Caco-2 (cell line): ENCODE measurements at regions not wholly inside any gene's neighbourhood (a gene's known extent, or its start where the extent isn't known, plus 50 kb on each side); places are given as distances from the start of the nearest gene placed in this dataset.

Experiments used
- BruUV-seq: library from RNA; stranded (reverse); fragments of 400-500 nt; replicated peaks from 2 replicates; lab custom pipeline; 2021; lab: Mats Ljungman, UMichigan
- CTCF ChIA-PET: fragments of 300-600 bp; sonication (Branson Sonifier 250); formaldehyde crosslinking; loops from one replicate; lab custom pipeline; 2022; ENCODE audit warnings: antibody characterized with exemption; lab: Charles Lee
- POLR2A ChIA-PET: fragments of 300-600 bp; sonication (Branson Sonifier 250); formaldehyde crosslinking; loops from one replicate; lab custom pipeline; 2022; ENCODE audit warnings: antibody characterized with exemption; lab: Charles Lee
- DNase-seq, 2 experiments: peaks; one replicate each; pipeline versions ENCODE4 v3.0.0 to v3.0.0-alpha.2; 2020 to 2022
- H3K27me3 ChIP-seq: replicated peaks from 2 replicates; pipeline ENCODE4 v1.6.0; 2011; ENCODE audit warnings: low read length; ENCODE audit not compliant: control insufficient read depth, insufficient read depth
- H3K36me3 ChIP-seq: 2 replicates; pipeline ENCODE4 v1.5.1; 2011; ENCODE audit warnings: low read length; ENCODE audit not compliant: control insufficient read depth, insufficient read depth
- H3K4me1 ChIP-seq: fragments of 250-450 bp; sonication (Bioruptor Pico); 2 replicates; pipeline ENCODE4 v1.5.1; 2020; ENCODE audit warnings: mild to moderate bottlenecking
- H3K4me3 ChIP-seq: 2 replicates; pipeline ENCODE4 v1.5.1; 2011; ENCODE audit warnings: low read depth, mild to moderate bottlenecking, control low read depth, low read length
- H3K9me3 ChIP-seq: fragments of 250-450 bp; sonication (Bioruptor Pico); 2 replicates; pipeline ENCODE4 v1.5.1; 2020; ENCODE audit warnings: mild to moderate bottlenecking, moderate library complexity
- H3K27ac Mint-ChIP-seq: one replicate; pipeline ENCODE4 v1.8.0; 2022; ENCODE audit warnings: mixed read lengths; ENCODE audit not compliant: unreplicated experiment
- H3K27me3 Mint-ChIP-seq: one replicate; pipeline ENCODE4 v1.8.0; 2022; ENCODE audit warnings: mixed read lengths; ENCODE audit not compliant: insufficient read depth, unreplicated experiment
- H3K36me3 Mint-ChIP-seq: one replicate; pipeline ENCODE4 v1.8.0; 2022; ENCODE audit warnings: mild to moderate bottlenecking, mixed read lengths; ENCODE audit not compliant: insufficient read depth, unreplicated experiment
- H3K4me1 Mint-ChIP-seq: one replicate; pipeline ENCODE4 v1.8.0; 2022; ENCODE audit warnings: low read depth, mixed read lengths; ENCODE audit not compliant: unreplicated experiment
- H3K4me3 Mint-ChIP-seq: one replicate; pipeline ENCODE4 v1.8.0; 2022; ENCODE audit warnings: mild to moderate bottlenecking, moderate library complexity, mixed read lengths; ENCODE audit not compliant: unreplicated experiment
- H3K9me3 Mint-ChIP-seq: one replicate; pipeline ENCODE4 v1.8.0; 2022; ENCODE audit warnings: mixed read lengths; ENCODE audit not compliant: unreplicated experiment
- intact Hi-C: fragments of 100-400 bp; cut with micrococcal nuclease; formaldehyde crosslinking; loops from one replicate; pipeline ENCODE4 v1.10.0; 2022; ENCODE audit not compliant: unreplicated experiment
- TF ChIP-seq, protein P1 (sequence below), 2 experiments: fragments of 200-600 bp in 1 of 2; IDR thresholded peaks; 1 replicate in 1 of 2; 2 replicates in 1 of 2; pipeline versions ENCODE4 v1.5.1 to v1.8.0; 2011 to 2022; ENCODE audit warnings: antibody characterized with exemption in 1 of 2, control low read depth in 1 of 2, inconsistent platforms in 1 of 2, low read depth in 1 of 2, low read length in 1 of 2, mild to moderate bottlenecking in 1 of 2, moderate library complexity in 1 of 2; ENCODE audit not compliant: insufficient read depth in 1 of 2, severe bottlenecking in 1 of 2, unreplicated experiment in 1 of 2

DNA sequence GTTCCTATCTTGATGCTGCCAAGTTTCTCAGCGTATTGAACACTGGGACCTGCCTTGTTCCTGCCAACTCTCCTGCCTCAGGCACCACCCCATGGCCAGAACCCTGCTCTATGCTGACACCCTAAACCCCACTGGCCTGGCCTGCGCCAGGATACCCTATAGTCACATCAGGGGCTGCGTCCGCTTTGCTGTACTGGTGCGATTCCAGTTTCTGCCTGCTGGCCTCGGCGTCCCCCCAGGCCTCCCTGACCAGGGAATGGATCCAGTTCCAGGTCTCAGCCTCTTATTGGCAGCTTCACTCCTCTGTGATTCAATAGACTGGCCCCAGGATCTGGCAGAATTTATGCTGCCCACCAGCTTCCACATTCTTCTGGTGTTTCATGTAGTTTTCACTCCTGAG lies 55.0 kb downstream of the GPR6 start:
- H3K9me3 Mint-ChIP-seq = no peaks in the 10 kb centered on the region
- no peaks in the 10 kb centered on the region for H3K4me1 Mint-ChIP-seq
- no peaks in the 10 kb centered on the region for H3K4me1 ChIP-seq
- H3K36me3 Mint-ChIP-seq = no peaks in the 10 kb centered on the region
- TF ChIP-seq, protein P1, sequence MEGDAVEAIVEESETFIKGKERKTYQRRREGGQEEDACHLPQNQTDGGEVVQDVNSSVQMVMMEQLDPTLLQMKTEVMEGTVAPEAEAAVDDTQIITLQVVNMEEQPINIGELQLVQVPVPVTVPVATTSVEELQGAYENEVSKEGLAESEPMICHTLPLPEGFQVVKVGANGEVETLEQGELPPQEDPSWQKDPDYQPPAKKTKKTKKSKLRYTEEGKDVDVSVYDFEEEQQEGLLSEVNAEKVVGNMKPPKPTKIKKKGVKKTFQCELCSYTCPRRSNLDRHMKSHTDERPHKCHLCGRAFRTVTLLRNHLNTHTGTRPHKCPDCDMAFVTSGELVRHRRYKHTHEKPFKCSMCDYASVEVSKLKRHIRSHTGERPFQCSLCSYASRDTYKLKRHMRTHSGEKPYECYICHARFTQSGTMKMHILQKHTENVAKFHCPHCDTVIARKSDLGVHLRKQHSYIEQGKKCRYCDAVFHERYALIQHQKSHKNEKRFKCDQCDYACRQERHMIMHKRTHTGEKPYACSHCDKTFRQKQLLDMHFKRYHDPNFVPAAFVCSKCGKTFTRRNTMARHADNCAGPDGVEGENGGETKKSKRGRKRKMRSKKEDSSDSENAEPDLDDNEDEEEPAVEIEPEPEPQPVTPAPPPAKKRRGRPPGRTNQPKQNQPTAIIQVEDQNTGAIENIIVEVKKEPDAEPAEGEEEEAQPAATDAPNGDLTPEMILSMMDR (IDR thresholded peaks at IDR 0.05; ENCODE audit: insufficient read depth in 1 of 2, low read depth in 1 of 2, low read length in 1 of 2, severe bottlenecking in 1 of 2, unreplicated experiment in 1 of 2) = no peak
- H3K27me3 Mint-ChIP-seq = no peaks in the 10 kb centered on the region
- no peak overlapping the region for H3K4me3 Mint-ChIP-seq
- BruUV-seq = no TSS peak
- no peaks in the 10 kb centered on the region for H3K9me3 ChIP-seq
- no peak for DNase-seq
- intact Hi-C loops = loop anchor here (10.0 kb wide), 1 partner anchor 138 kb away; no protein-coding TSS in a partner anchor
- no peak overlapping the region for H3K27ac Mint-ChIP-seq
- H3K4me3 ChIP-seq = no peak overlapping the region
- H3K27me3 ChIP-seq = no peaks in the 10 kb centered on the region
- H3K36me3 ChIP-seq = no peaks in the 10 kb centered on the region
- POLR2A ChIA-PET = no interaction called here
- CTCF ChIA-PET = no interaction called here

DNA sequence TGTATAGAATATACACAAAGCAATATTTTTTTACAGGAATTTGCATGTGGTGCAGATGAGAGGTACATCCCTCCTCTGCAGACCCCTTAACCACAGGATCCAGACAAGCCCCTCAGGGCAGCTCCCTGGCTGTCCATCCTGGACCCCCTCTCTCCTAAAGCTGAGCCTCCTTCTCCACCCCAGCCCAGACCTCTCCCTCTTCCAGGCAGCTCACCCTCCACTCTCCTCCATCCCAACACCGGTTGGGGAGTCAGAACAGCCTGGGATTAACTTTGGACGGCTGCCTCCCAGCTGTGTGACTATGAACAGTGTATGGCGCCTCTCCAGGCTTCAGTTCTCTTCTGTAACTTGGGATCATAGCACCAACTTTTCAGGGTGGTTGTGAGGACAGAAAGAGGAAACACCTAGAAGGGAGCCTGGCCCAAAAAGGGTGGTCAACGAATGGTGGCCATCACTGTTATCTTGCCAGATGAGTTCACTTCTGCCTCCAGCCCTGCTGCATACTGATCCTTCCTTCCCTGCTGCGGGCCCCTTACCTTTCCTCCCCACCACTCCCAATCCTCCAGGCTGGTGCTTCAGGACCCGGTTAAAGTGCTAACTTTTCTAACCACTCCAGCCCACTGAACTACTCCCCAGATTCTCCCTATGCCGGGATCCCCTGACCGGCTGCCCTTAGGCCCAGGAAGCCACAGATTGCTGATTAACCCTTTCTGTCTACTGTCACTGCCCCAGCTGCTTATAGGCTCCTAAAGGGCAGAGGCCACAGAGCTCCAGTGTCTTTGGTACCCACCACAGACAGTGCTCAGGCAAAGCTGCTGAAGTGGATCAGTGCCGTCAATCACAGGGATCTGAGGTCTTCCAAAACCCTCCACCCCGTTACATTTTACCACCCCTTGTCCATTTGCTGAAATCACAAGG lies 55.9 kb downstream of the GPR6 start:
- TF ChIP-seq, protein P1 (IDR thresholded peaks at IDR 0.05; ENCODE audit: insufficient read depth in 1 of 2, low read depth in 1 of 2, low read length in 1 of 2, severe bottlenecking in 1 of 2, unreplicated experiment in 1 of 2) = no peak

DNA sequence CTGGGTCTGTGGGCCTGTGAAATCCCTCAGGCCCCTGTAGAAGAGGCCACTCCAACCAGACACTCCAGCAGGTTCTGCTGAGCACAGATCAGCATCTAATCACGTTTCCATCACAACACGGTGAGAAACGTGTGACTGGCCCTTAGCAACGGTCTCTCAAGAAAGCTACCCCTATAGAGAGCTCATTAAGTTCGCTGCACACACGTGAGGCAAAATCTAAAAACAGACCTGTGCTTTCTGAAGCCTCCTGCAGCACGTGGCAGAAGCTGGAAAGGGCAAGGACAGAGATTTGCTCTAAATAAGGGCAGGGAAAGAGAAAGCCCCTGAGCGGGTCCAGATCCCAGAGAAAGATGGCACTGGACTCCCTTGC lies 56.5 kb downstream of the GPR6 start:
- Histone ChIP-seq H3K4me1 (no peaks in the 10 kb centered on the region), H3K27me3 (no peaks in the 10 kb centered on the region), H3K9me3 (no peaks in the 10 kb centered on the region), H3K36me3 (no peaks in the 10 kb centered on the region), H3K4me3 (no peak overlapping the region)
- Mint-ChIP-seq H3K36me3 (no peaks in the 10 kb centered on the region), H3K4me1 (peaks cover 7% of the 10 kb centered on the region), H3K27me3 (no peaks in the 10 kb centered on the region), H3K27ac (no peak overlapping the region), H3K4me3 (no peak overlapping the region), H3K9me3 (no peaks in the 10 kb centered on the region)
- CTCF ChIA-PET = no interaction called here
- intact Hi-C loops = loop anchor here (10.0 kb wide), 1 partner anchor 140 kb away; no protein-coding TSS in a partner anchor
- TF ChIP-seq, protein P1 (IDR thresholded peaks at IDR 0.05; ENCODE audit: insufficient read depth in 1 of 2, low read depth in 1 of 2, low read length in 1 of 2, severe bottlenecking in 1 of 2, unreplicated experiment in 1 of 2) = no peak
- DNase-seq = no peak
- POLR2A ChIA-PET = no interaction called here
- no TSS peak for BruUV-seq

More for the DNA sequence above, 55.9 kb downstream of the GPR6 start:
- Histone ChIP-seq H3K4me3 (no peak overlapping the region), H3K9me3 (no peaks in the 10 kb centered on the region), H3K27me3 (no peaks in the 10 kb centered on the region), H3K36me3 (no peaks in the 10 kb centered on the region), H3K4me1 (no peaks in the 10 kb centered on the region)
- no TSS peak for BruUV-seq
- ChIA-PET CTCF (interaction anchor here (1.0 kb wide), 1 partner anchor 19 kb away, joined by 3 read pairs; no protein-coding TSS in a partner anchor), POLR2A (no interaction called here)
- no peaks in the 10 kb centered on the region for H3K9me3 Mint-ChIP-seq
- no peak overlapping the region for H3K27ac Mint-ChIP-seq
- H3K27me3 Mint-ChIP-seq = no peaks in the 10 kb centered on the region
- intact Hi-C loops = loop anchor here (10.0 kb wide), 1 partner anchor 139 kb away; no protein-coding TSS in a partner anchor
- DNase-seq = no peak
- no peaks in the 10 kb centered on the region for H3K36me3 Mint-ChIP-seq
- H3K4me1 Mint-ChIP-seq = peaks cover under 1% of the 10 kb centered on the region
- no peak overlapping the region for H3K4me3 Mint-ChIP-seq
